ENCODE measurements at regions not wholly inside any gene's neighbourhood (a gene's known extent, or its start where the extent isn't known, plus 50 kb on each side); places are given as distances from the start of the nearest gene placed in this dataset.

GRCh38 chr5:13581914-13582313, 362.6 kb downstream of the DNAH5 start:
- TF ChIP-seq CTCF (IDR thresholded peaks at IDR 0.05 in 8 of 11, conservative IDR thresholded peaks at IDR 0.05 in 3 of 11) (no peak), POLR2AphosphoS5 (IDR thresholded peaks at IDR 0.05) (no peak), POLR2A (IDR thresholded peaks at IDR 0.05) (no peak)
